CD14-positive monocyte (primary cell): ENCODE measurements at regions not wholly inside any gene's neighbourhood (a gene's known extent, or its start where the extent isn't known, plus 50 kb on each side); places are given as distances from the start of the nearest gene placed in this dataset.
A peak's percentile ranks its signal among the peaks of the same experiment; 100 is the strongest.

Experiments used
- DNase-seq, 3 donors: peaks; one replicate each; pipeline ENCODE4 v3.0.0-alpha.2; 2011 to 2022
- H2AFZ ChIP-seq: 2 replicates; pipeline ENCODE4 v1.6.0; 2012; ENCODE audit warnings: mild to moderate bottlenecking, low read depth, low read length, inconsistent platforms; ENCODE audit not compliant: insufficient read depth, poor library complexity, severe bottlenecking
- H3K27ac ChIP-seq, 2 donors: 1 replicate in 1 of 2; 2 replicates in 1 of 2; pipeline ENCODE4 v1.5.1; 2012 to 2013; ENCODE audit warnings: low read length in 2 of 2, control low read depth in 1 of 2, inconsistent platforms in 1 of 2, low read depth in 1 of 2, mild to moderate bottlenecking in 1 of 2
- H3K27me3 ChIP-seq, 2 donors: one replicate each; pipeline versions ENCODE4 v1.6.0 to v1.6.1; 2011 to 2013; ENCODE audit warnings: low read length in 2 of 2; ENCODE audit not compliant: control insufficient read depth in 2 of 2, insufficient read depth in 2 of 2
- H3K36me3 ChIP-seq, 2 donors: replicated peaks in 1 of 2; 1 replicate in 1 of 2; 2 replicates in 1 of 2; pipeline versions ENCODE4 v1.5.1 to v1.6.1; 2012 to 2013; ENCODE audit warnings: low read length in 2 of 2, control low read depth in 1 of 2, inconsistent platforms in 1 of 2, mild to moderate bottlenecking in 1 of 2; ENCODE audit not compliant: insufficient read depth in 2 of 2, control insufficient read depth in 1 of 2
- H3K4me1 ChIP-seq, 2 donors: 1 replicate in 1 of 2; 2 replicates in 1 of 2; pipeline versions ENCODE4 v1.5.1 to v1.6.1; 2012 to 2013; ENCODE audit warnings: low read length in 2 of 2, control low read depth in 1 of 2, inconsistent platforms in 1 of 2, mild to moderate bottlenecking in 1 of 2, moderate library complexity in 1 of 2; ENCODE audit not compliant: insufficient read depth in 2 of 2, control insufficient read depth in 1 of 2
- H3K4me2 ChIP-seq: replicated peaks from 2 replicates; pipeline ENCODE3; 2012; ENCODE audit warnings: low read length, moderate library complexity, mild to moderate bottlenecking; ENCODE audit not compliant: poor library complexity, severe bottlenecking; ENCODE audit errors: extremely low read depth
- H3K4me3 ChIP-seq, 3 experiments: fragments of 200-600 bp in 1 of 3; sonication (generic) in 1 of 3; replicated peaks in 1 of 3; 1 replicate in 2 of 3; 2 replicates in 1 of 3; pipeline ENCODE4 v1.5.1; 2011 to 2013; ENCODE audit warnings: low read length in 3 of 3, mild to moderate bottlenecking in 3 of 3, control low read depth in 2 of 3, low read depth in 2 of 3, inconsistent platforms in 1 of 3, moderate library complexity in 1 of 3
- H3K79me2 ChIP-seq: 2 replicates; pipeline ENCODE4 v1.6.0; 2012; ENCODE audit warnings: mild to moderate bottlenecking, control low read depth, inconsistent platforms, low read length, moderate library complexity; ENCODE audit not compliant: insufficient read depth
- H3K9ac ChIP-seq: 2 replicates; pipeline ENCODE4 v1.6.0; 2017; ENCODE audit warnings: low read length, mild to moderate bottlenecking; ENCODE audit not compliant: insufficient read depth, poor library complexity, severe bottlenecking
- H3K9me3 ChIP-seq, 2 donors: replicated peaks in 1 of 2; 1 replicate in 1 of 2; 2 replicates in 1 of 2; pipeline versions ENCODE4 v1.5.1 to v1.6.1; 2012 to 2013; ENCODE audit warnings: low read length in 2 of 2, control low read depth in 1 of 2; ENCODE audit not compliant: control insufficient read depth in 1 of 2, insufficient read depth in 1 of 2
- H4K20me1 ChIP-seq: 2 replicates; pipeline ENCODE4 v1.6.0; 2012; ENCODE audit warnings: mild to moderate bottlenecking, low read length, control low read depth, moderate library complexity; ENCODE audit not compliant: insufficient read depth
- H3K27ac Mint-ChIP-seq, 7 donors: one replicate each; pipeline ENCODE4 v1.8.0; 2020; ENCODE audit warnings: mild to moderate bottlenecking in 7 of 7, mixed read lengths in 7 of 7, moderate library complexity in 6 of 7, inconsistent platforms in 2 of 7
- H3K27me3 Mint-ChIP-seq, 3 donors: one replicate each; pipeline ENCODE4 v1.8.0; 2021 to 2022; ENCODE audit warnings: low read depth in 3 of 3, mild to moderate bottlenecking in 3 of 3, mixed read lengths in 3 of 3, moderate library complexity in 3 of 3, inconsistent platforms in 1 of 3
- H3K36me3 Mint-ChIP-seq, 2 donors: one replicate each; pipeline ENCODE4 v1.8.0; 2020; ENCODE audit warnings: mixed read lengths in 2 of 2, inconsistent platforms in 1 of 2, mild to moderate bottlenecking in 1 of 2
- H3K4me1 Mint-ChIP-seq: one replicate; pipeline ENCODE4 v1.8.0; 2020; ENCODE audit warnings: mild to moderate bottlenecking, mixed read lengths
- H3K4me3 Mint-ChIP-seq, 2 donors: one replicate each; pipeline ENCODE4 v1.8.0; 2020; ENCODE audit warnings: mild to moderate bottlenecking in 2 of 2, mixed read lengths in 2 of 2, moderate library complexity in 1 of 2
- H3K9me3 Mint-ChIP-seq, 7 donors: one replicate each; pipeline ENCODE4 v1.8.0; 2020 to 2022; ENCODE audit warnings: mixed read lengths in 7 of 7, mild to moderate bottlenecking in 6 of 7, moderate library complexity in 6 of 7, inconsistent platforms in 2 of 7
- CTCF ChIP-seq: fragments of 200-600 bp; IDR thresholded peaks from one replicate; pipeline ENCODE4 v1.8.0; 2022; ENCODE audit warnings: antibody characterized with exemption, mild to moderate bottlenecking
- WGBS: methylation state at CpG from one replicate; pipeline ENCODE4 v1.1.5; 2013; ENCODE audit warnings: missing lambda C conversion rate; ENCODE audit not compliant: insufficient coverage; 5-methylcytosine and 5-hydroxymethylcytosine counted together
- intact Hi-C, 2 donors: fragments of 100-400 bp; cut with micrococcal nuclease; formaldehyde crosslinking; loops; one replicate each; pipeline versions ENCODE4 v1.15.0 to v1.15.1; 2023

GRCh38 chr3:194960446-194961032, 274.9 kb downstream of the FAM43A start:
- WGBS: 84% methylated on average over 6 of the region's 14 CpGs

GRCh38 chr3:194961149-194961548, 275.5 kb downstream of the FAM43A start:
- Histone ChIP-seq H3K4me1 (no peaks in the 10 kb centered on the region), H2AFZ (no peak overlapping the region), H3K9me3 (no peaks in the 10 kb centered on the region), H3K9ac (no peak overlapping the region), H3K36me3 (no peaks in the 10 kb centered on the region), H3K27ac (no peak overlapping the region), H3K27me3 (no peaks in the 10 kb centered on the region), H3K79me2 (no peaks in the 10 kb centered on the region), H3K4me2 (no peak overlapping the region), H4K20me1 (no peaks in the 10 kb centered on the region), H3K4me3 (no peak overlapping the region)
- no peak for DNase-seq
- 93% methylated on average over 5 of the region's 11 CpGs for WGBS
- peaks cover 0 to 7% (median 4%) of the 10 kb centered on the region in 3 donors for H3K27me3 Mint-ChIP-seq
- no peak overlapping the region for H3K4me3 Mint-ChIP-seq
- no peaks in the 10 kb centered on the region for H3K4me1 Mint-ChIP-seq
- no peak for TF ChIP-seq CTCF
- no peaks in the 10 kb centered on the region for H3K36me3 Mint-ChIP-seq
- intact Hi-C loops: no loop called here
- no peaks in the 10 kb centered on the region for H3K9me3 Mint-ChIP-seq
- no peak overlapping the region for H3K27ac Mint-ChIP-seq

More at GRCh38 chr3:194960446-194961032, 274.9 kb downstream of the FAM43A start:
- Histone ChIP-seq H3K9me3 (no peaks in the 10 kb centered on the region), H3K4me2 (no peak overlapping the region), H3K4me3 (no peak overlapping the region), H3K27me3 (no peaks in the 10 kb centered on the region), H3K36me3 (no peaks in the 10 kb centered on the region), H4K20me1 (no peaks in the 10 kb centered on the region), H3K79me2 (no peaks in the 10 kb centered on the region), H3K27ac (no peak overlapping the region), H3K4me1 (no peaks in the 10 kb centered on the region), H2AFZ (no peak overlapping the region), H3K9ac (no peak overlapping the region)
- Mint-ChIP-seq H3K27ac (peak overlapping the region in 1 of 7 donors; percentile 55), H3K4me1 (no peaks in the 10 kb centered on the region), H3K36me3 (no peaks in the 10 kb centered on the region), H3K4me3 (no peak overlapping the region), H3K9me3 (no peaks in the 10 kb centered on the region), H3K27me3 (peaks cover 0 to 7% (median 7%) of the 10 kb centered on the region in 3 donors)
- intact Hi-C loops: no loop called here
- no peak for DNase-seq
- no peak for TF ChIP-seq CTCF
